Activated naive CD8-positive, alpha-beta T cell treated with anti-CD3 and anti-CD28 coated beads, Interleukin-2, amount 50 U/mL, for 16 hours (primary cell): ENCODE measurements at regions not wholly inside any gene's neighbourhood (a gene's known extent, or its start where the extent isn't known, plus 50 kb on each side); places are given as distances from the start of the nearest gene placed in this dataset.

ENCODE experiments used
- DNase-seq: peaks from one replicate; pipeline ENCODE4 v3.0.0-alpha.2; 2020; ENCODE audit warnings: low read depth, low spot score

DNA sequence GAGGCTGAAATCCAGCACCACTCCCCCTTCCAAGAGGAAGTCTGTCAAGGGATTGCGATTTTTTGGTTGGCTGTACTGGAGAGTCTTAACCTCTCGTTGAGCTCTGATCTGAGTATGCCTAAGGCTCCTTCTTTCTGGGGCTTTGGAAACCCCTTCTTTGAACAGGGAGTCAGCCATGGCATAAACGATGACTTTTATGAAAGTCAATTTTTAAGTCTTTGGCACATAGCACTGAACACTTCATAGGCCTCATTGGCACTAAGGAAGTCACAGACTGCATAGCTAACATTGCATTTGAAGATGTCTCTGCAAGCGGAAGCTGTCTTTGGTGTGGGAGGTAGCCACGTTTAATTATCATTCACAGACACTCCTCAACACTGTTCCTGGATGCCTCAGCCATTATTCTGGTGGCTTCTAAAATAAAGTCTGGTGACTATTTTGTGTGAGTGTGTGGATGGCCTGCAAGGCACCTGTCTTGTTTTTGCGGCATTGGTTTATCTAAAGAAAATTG is 148.2 kb upstream of the NCK2 start:
- no peak for DNase-seq

DNA sequence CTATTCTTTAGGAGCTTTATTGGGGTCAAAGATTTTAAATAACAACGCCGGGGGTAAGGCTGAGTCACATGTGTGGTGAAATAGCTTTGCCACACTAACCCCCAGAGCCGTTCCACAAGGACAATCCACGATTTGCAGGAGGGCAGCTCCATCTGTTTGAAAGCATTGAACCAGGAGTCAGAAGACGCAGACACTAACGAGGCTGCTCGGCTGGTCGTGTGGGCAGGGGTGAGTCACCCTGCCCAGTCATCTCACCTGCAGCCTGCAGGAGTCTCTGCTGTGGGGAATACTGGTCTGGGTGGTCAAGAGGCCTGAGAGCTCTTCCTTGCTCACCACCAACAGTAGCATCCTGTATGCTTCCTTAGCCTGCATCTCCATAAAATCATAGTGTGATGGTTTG is 149.2 kb upstream of the NCK2 start:
- no peak for DNase-seq

DNA sequence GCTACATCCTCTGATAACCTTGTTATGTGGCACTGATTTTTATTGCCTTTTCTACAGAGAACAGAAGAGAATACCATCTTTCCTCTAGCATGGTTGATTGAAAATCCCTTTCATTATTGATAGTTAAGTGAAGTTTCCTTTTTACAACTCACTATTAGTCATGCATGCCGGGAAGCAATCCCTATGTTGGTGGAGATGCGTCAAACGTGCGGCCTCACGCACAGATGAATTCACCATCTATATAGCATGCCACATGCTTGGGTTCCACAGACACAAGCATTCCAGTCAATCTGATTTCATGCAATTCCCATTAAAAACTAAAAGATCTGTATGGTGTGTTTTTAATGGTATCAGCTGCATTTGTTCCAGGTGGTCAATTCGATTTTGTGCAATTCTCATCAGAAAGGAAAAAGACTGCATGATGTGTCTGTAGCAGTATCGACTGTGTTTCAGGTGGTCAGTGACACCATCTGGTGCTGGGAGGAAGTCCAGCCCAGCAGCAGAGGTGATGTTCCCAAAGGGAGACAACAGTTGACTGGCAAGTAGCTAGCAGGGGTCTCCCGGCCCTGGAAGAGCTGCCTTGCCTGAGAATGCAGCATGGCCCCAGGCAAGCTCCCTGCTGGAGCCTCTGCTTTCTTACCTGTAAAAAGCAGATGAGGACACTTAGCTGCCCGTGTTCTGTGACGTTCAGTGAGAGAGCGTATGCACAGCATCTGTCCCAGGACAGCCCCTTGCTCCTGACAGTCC is 151.3 kb upstream of the NCK2 start:
- no peak for DNase-seq

DNA sequence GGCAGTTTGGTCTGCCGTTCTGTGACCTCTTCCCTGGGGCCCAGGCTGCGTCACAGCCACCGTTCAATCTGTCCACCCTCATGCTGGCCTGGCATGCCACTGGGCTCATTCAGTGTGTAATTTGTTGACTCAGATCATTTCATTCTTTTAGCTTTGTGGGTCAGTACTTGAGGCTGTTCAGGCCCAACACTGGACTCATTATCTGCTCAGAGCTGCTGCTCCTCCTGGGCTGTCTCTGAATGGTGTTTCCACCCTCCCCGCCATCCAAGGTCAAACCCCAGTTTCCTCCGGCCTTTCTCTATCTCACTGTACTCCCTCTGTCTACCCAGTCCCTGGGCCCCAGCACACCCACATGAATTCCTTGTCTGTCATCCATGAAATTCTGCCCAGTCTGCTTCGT is 152.4 kb upstream of the NCK2 start:
- DNase-seq: no peak

GRCh38 chr2:105590780-105591660 is 153.7 kb upstream of the NCK2 start:
- DNase-seq: no peak

GRCh38 chr2:105588581-105588980 is 156.1 kb upstream of the NCK2 start:
- DNase-seq: no peak

GRCh38 chr2:105587637-105588036 is 157.1 kb upstream of the NCK2 start:
- DNase-seq: no peak

- DNase-seq: no peak
These were observed 160.2 kb upstream of the NCK2 start for GRCh38 chr2:105584435-105585010.

GRCh38 chr2:105582952-105583660 is 161.6 kb upstream of the NCK2 start:
- DNase-seq: no peak

DNA sequence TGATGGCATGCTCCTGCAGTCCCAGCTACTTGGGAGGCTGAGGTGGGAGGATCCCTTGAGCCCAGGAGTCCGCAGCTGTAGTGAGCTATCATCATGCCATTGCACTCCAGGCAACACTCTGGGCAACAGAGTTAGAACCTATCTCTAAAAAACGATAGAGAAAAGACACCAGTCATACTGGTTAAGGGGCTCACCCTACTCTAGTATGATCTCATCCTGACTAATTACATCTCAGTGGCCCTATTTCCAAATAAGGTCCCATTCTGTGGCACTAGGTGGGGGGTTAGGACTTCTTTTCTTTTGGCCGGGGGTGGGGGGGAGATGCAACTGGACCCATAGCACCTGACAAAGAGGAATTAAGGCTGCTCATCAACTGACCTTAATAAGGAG is 163.2 kb upstream of the NCK2 start:
- no peak for DNase-seq

DNA sequence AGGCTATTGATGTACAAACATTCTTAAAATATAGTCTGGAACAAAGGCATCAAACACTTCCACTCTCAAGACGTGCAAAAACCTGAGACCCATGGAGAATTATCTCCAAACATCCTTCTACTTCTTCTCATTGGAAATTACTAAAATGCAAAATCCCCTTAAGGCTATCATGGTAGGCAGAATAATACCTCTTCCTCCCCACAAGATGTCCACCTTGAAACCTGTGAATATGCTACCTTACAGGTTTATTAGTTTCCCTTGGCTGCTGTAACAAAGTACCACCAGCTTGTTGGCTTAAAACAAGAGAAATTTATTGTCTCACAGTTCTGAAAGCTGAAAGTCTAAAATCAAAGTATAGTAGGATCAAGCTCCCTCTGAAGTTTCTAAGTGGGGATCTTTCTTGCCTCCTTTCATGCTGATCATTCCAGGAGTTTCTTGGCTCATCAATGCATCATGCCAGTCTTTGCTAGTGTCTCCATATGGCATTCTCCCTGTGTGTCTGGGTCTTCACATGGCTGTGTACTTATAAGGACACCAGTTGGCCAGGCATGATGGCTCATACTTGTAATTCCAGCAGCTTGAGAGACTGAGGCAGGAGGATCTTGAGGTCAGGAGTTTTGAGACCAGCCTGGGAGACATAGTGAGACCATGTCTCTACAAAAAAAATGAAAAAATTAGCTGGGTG is 163.7 kb upstream of the NCK2 start:
- DNase-seq: no peak

DNA sequence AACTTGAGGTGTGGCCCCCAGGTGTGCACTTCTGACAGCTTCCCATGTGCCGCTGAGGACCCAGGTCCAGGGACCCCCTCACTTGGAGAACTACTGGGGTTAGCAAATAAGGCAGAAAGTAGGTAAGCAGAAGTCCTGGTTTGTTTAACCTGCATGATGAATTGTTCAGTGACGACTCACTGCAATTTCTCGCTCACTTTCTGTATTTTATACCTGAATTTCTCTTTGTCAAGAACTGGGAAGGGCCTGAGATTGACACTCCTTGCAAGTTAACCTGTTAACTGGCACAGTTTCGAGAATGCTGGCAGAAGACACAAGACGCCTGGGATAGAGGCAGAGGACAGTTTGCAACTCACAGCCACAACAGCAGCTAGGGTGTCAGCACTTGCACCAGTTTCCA is 164.5 kb upstream of the NCK2 start:
- DNase-seq: no peak

GRCh38 chr2:105578166-105578565 is 166.5 kb upstream of the NCK2 start:
- no peak for DNase-seq

GRCh38 chr2:105577762-105578161 is 166.9 kb upstream of the NCK2 start:
- no peak for DNase-seq

- no peak for DNase-seq
These were observed 168.1 kb upstream of the NCK2 start for GRCh38 chr2:105576440-105577241.

DNA sequence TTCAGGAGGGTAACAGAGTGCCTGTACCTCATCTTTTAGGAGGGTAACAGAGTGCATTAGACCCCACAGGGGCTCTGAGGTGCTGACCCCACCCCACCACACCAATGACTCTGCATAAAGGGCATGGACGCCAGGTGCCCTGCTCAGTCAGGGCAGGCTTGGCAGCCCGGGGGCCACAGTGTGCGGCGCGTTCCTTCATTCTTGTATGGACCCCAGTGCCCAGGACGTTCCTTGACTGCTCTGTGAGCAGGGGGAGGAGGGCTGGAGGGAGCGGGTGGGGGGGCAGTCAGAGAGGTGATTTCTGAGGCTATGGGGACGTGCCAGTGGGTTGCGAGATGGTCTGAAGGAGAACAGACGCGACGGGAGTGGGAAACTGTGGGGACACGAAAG is 168.7 kb upstream of the NCK2 start:
- DNase-seq: no peak

DNA sequence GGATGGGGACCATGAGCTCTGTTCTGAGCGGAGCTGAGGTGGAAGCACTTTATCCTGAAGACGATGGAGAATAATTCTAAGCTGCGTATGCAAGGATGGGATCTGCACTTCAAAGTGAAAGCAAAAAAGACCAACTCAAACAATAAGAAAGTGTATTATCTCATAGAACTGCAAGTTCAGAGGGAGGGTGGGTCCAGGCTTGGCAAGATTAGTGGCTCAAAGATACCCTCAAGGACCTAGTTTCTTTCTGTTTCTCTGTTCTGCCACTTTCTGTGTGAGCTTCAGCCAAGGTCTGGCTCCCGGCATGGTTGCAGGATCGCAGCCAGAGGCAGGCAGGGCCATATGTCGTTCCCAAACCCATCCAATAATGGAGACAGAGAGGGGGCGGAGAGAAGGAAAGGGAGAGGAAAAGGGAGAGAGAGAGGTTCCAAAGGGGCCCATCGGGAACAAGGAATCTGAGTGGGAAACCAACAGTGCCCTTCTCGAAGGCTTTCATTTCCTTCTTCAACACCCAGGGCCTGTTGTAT is 169.2 kb upstream of the NCK2 start:
- no peak for DNase-seq

DNA sequence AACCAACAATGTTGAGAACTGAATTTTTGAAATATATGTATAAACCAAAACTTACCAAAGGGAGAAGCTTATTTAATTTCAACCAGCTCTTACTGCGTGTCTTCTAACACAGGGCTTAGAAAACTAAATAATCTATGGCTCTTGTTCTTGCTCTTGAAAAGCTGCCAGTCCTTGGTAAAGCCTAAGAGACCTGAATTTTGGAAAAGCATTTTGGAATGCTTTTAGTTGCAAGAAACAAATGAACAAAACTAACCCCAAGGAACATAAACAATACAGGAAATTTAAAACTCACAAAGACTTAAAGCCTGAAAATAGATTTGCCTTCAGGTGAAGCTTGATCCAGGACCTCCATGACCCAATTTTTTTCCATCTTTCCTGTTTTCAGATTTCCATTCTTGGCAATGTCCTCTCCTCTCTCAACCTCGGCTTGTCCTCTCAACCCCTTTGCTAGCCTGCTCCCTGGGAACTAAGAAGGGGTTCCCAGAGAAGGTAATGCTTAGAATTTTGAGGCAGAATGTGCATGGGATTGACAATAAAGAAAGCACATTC is 169.8 kb upstream of the NCK2 start:
- no peak for DNase-seq

- DNase-seq: no peak
These were observed 170.6 kb upstream of the NCK2 start for GRCh38 chr2:105573910-105574655.
